Panc1 (cell line): ENCODE measurements at regions not wholly inside any gene's neighbourhood (a gene's known extent, or its start where the extent isn't known, plus 50 kb on each side); places are given as distances from the start of the nearest gene placed in this dataset.
"Not testable (repeated sequence)": the region's sequence is repeated elsewhere in the genome, so short reads cannot be mapped to it uniquely, and the experiment has no call there.

ENCODE experiments used
- POLR2AphosphoS5 ChIP-seq: IDR thresholded peaks from 2 replicates; pipeline ENCODE4 v1.6.1; 2012; ENCODE audit warnings: mild to moderate bottlenecking, low read depth, low read length, moderate library complexity
- SIN3A ChIP-seq: IDR thresholded peaks from 2 replicates; pipeline ENCODE4 v1.6.1; 2012; ENCODE audit warnings: low read depth, mild to moderate bottlenecking, low read length, moderate library complexity, borderline replicate concordance; ENCODE audit not compliant: insufficient read depth
- TCF7L2 ChIP-seq: IDR thresholded peaks from 2 replicates; pipeline ENCODE4 v1.6.1; 2011; ENCODE audit warnings: mild to moderate bottlenecking, low read depth, low read length, inconsistent platforms
- TF ChIP-seq, protein P1 (sequence below): fragments of 450-650 bp; IDR thresholded peaks from 2 replicates; pipeline ENCODE4 v1.5.1; 2017; ENCODE audit warnings: mild to moderate bottlenecking

DNA sequence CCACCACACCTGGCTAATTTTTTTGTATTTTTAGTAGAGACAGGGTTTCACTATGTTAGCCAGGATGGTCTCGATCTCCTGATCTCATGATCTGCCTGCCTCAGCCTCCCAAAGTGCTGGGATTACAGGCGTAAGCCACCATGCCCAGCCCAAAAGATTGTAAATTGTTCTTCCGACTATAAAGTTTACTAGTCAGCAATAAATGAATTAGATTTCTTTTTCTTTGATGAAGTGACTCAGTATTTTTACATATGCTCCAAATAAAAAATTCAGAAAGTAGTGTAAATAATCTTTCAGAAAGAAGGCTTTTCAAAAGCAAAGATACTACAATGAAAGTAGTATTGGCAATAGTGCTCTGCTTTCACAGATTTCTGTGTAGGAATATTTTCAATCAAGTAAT, 1680.9 kb downstream of the MRPL39 start:
- TF ChIP-seq, protein P1, sequence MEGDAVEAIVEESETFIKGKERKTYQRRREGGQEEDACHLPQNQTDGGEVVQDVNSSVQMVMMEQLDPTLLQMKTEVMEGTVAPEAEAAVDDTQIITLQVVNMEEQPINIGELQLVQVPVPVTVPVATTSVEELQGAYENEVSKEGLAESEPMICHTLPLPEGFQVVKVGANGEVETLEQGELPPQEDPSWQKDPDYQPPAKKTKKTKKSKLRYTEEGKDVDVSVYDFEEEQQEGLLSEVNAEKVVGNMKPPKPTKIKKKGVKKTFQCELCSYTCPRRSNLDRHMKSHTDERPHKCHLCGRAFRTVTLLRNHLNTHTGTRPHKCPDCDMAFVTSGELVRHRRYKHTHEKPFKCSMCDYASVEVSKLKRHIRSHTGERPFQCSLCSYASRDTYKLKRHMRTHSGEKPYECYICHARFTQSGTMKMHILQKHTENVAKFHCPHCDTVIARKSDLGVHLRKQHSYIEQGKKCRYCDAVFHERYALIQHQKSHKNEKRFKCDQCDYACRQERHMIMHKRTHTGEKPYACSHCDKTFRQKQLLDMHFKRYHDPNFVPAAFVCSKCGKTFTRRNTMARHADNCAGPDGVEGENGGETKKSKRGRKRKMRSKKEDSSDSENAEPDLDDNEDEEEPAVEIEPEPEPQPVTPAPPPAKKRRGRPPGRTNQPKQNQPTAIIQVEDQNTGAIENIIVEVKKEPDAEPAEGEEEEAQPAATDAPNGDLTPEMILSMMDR = not testable (repeated sequence)
- not testable (repeated sequence) for TF ChIP-seq POLR2AphosphoS5, TCF7L2, SIN3A
